Uterus (tissue), 2 donors: ENCODE measurements at regions not wholly inside any gene's neighbourhood (a gene's known extent, or its start where the extent isn't known, plus 50 kb on each side); places are given as distances from the start of the nearest gene placed in this dataset.

Source experiments
- CTCF ChIP-seq, 4 experiments: fragments of 200-600 bp in 2 of 4; fragments of 450-650 bp in 2 of 4; sonication (generic) in 2 of 4; IDR thresholded peaks; one replicate each; pipeline ENCODE4 v1.5.1; 2016 to 2019; ENCODE audit warnings: antibody characterized with exemption in 4 of 4, mild to moderate bottlenecking in 2 of 4, moderate library complexity in 1 of 4
- POLR2A ChIP-seq, 2 donors: fragments of 450-650 bp; IDR thresholded peaks; one replicate each; pipeline ENCODE4 v1.6.1; 2016; ENCODE audit warnings: antibody characterized with exemption in 2 of 2, mild to moderate bottlenecking in 1 of 2, moderate library complexity in 1 of 2

- TF ChIP-seq CTCF (IDR thresholded peaks at IDR 0.05) (no peak), POLR2A (IDR thresholded peaks at IDR 0.05) (no peak)
These were observed 216.2 kb upstream of the HS6ST1 start for GRCh38 chr2:128534688-128535392.
